Lung (tissue), 11 donors: ENCODE measurements at regions not wholly inside any gene's neighbourhood (a gene's known extent, or its start where the extent isn't known, plus 50 kb on each side); places are given as distances from the start of the nearest gene placed in this dataset.

Experiments used
- ATAC-seq: fragments of 200-7000 bp; cut with Tn5 transposase; one replicate; pipeline ENCODE4 v1.9.1; 2020; ENCODE audit warnings: moderate number of reproducible peaks; ENCODE audit not compliant: insufficient read depth, low FRiP score
- DNase-seq, 3 donors: peaks; one replicate each; pipeline ENCODE4 v3.0.0-alpha.2; 2013 to 2017
- H3K27ac ChIP-seq, 2 donors: one replicate each; pipeline ENCODE4 v1.5.1; 2013; ENCODE audit warnings: mild to moderate bottlenecking in 2 of 2, moderate library complexity in 2 of 2, control low read depth in 1 of 2, inconsistent platforms in 1 of 2, low read depth in 1 of 2, low read length in 1 of 2
- H3K27me3 ChIP-seq, 3 donors: one replicate each; pipeline ENCODE4 v1.5.1; 2013; ENCODE audit warnings: low read length in 2 of 3; ENCODE audit not compliant: control insufficient read depth in 3 of 3, insufficient read depth in 3 of 3
- H3K36me3 ChIP-seq, 4 donors: one replicate each; pipeline ENCODE4 v1.5.1; 2013; ENCODE audit warnings: low read length in 4 of 4, mild to moderate bottlenecking in 1 of 4, moderate library complexity in 1 of 4; ENCODE audit not compliant: control insufficient read depth in 4 of 4, insufficient read depth in 4 of 4
- H3K4me1 ChIP-seq, 5 donors: one replicate each; pipeline ENCODE4 v1.5.1; 2013; ENCODE audit warnings: low read length in 5 of 5, mild to moderate bottlenecking in 2 of 5, moderate library complexity in 1 of 5; ENCODE audit not compliant: control insufficient read depth in 5 of 5, insufficient read depth in 5 of 5
- H3K4me3 ChIP-seq: one replicate; pipeline ENCODE4 v1.5.1; 2013; ENCODE audit warnings: mild to moderate bottlenecking, control low read depth, moderate library complexity
- H3K9ac ChIP-seq, 2 donors: one replicate each; pipeline ENCODE4 v1.5.1; 2013; ENCODE audit warnings: low read length in 2 of 2, control low read depth in 1 of 2; ENCODE audit not compliant: insufficient read depth in 1 of 2
- H3K9me3 ChIP-seq, 4 donors: one replicate each; pipeline ENCODE4 v1.5.1; 2013; ENCODE audit warnings: low read length in 3 of 4, mild to moderate bottlenecking in 1 of 4, moderate library complexity in 1 of 4; ENCODE audit not compliant: control insufficient read depth in 4 of 4, insufficient read depth in 3 of 4
- CTCF ChIP-seq: IDR thresholded peaks from 2 replicates; pipeline ENCODE4 v1.5.1; 2012; ENCODE audit warnings: mild to moderate bottlenecking; ENCODE audit errors: control extremely low read depth, extremely low read depth
- WGBS, 2 donors: extraction: QIAGEN DNeasy Blood & Tissue Kit; methylation state at CpG; one replicate each; pipeline ENCODE4 v1.1.7; 2013; 5-methylcytosine and 5-hydroxymethylcytosine counted together
- donor health status: control.
- donor health status: control.
- donor health status: Bipolar disorder and iron deficiency.
- donor health status: healthy.
- donor health status: DM: yes; HTN: yes; CAD: no.

GRCh38 chr4:123986268-123986798 lies 589.7 kb downstream of the SPRY1 start:
- WGBS, 2 donors, result 54 to 63% methylated on average over 2 of the region's 2 CpGs
- peaks cover 0 to 4% (median 0%) of the 10 kb centered on the region in 4 donors for H3K9me3 ChIP-seq
- H3K9ac ChIP-seq, result no peak overlapping the region
- H3K27ac ChIP-seq, result peak overlapping the region in 1 of 2 donors; percentile 60
- H3K4me3 ChIP-seq, result no peak overlapping the region
- peaks cover 0 to 16% (median 0%) of the 10 kb centered on the region in 5 donors for H3K4me1 ChIP-seq
- no peaks in the 10 kb centered on the region for H3K27me3 ChIP-seq
- ATAC-seq (peak; percentile 69), DNase-seq (peak; percentile 77 to 94 (median 91))
- no peak for TF ChIP-seq CTCF
- no peaks in the 10 kb centered on the region for H3K36me3 ChIP-seq

DNA sequence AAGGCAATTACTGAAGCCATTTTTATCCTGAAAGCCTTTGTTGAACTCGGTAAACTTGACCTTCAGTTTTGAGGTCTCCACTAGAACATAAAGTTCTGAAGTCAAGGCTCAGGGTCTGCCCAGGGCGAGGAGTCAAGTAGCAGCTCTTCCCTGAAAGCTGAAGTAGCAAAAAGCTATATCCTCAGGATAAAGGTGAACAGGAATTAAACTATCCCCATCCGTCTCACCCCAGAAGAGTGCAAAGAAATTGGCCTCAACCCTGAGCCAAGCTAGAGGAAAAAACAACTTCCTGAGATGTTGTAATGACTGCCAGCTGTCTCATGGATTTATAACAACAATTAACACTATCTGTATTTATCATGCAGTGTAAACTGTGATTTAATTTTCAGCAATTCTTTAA lies 590.8 kb downstream of the SPRY1 start:
- no peak for DNase-seq
- ATAC-seq, result no peak
- peak overlapping the region; percentile 40 to 57 for H3K27ac ChIP-seq
- no peak for TF ChIP-seq CTCF
- no peaks in the 10 kb centered on the region for H3K27me3 ChIP-seq
- 69 to 76% methylated on average over 3 of the region's 3 CpGs for WGBS, 2 donors
- peaks cover 0 to 16% (median 0%) of the 10 kb centered on the region in 5 donors for H3K4me1 ChIP-seq
- H3K4me3 ChIP-seq, result no peak overlapping the region
- no peak overlapping the region for H3K9ac ChIP-seq
- peaks cover 0 to 6% (median 2%) of the 10 kb centered on the region in 4 donors for H3K9me3 ChIP-seq
- H3K36me3 ChIP-seq, result no peaks in the 10 kb centered on the region

DNA sequence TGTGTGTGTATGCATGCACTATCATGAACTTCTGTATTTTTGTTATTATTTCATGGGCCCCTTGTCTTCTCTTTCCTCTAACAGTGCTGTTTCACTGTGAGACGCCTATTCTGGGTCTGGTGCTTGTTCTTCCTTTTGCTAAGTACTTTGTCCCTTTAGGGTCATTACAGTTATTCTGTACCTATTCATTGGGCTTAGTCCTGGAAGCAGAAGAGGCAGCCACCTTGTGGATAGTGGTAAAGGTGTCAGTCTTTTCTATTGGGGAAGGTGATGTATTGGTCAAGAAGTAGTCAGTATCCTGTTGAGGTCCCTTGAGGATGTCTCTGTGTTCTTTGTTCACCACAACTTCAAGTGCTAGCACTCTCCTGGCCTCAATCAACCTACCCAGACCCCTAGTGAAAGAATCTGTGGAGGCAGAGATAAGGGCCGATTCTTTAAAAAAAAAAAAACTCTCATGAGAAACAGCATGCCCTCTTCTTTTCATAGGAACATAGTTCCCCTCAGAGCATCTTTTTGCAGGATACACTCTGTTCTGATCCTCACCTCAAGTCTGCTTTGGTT lies 593.8 kb downstream of the SPRY1 start:
- DNase-seq (no peak), ATAC-seq (no peak)
- H3K9me3 ChIP-seq, result peaks cover 0 to 3% (median 1%) of the 10 kb centered on the region in 4 donors
- peaks cover 0 to 14% (median 0%) of the 10 kb centered on the region in 5 donors for H3K4me1 ChIP-seq
- H3K9ac ChIP-seq, result no peak overlapping the region
- WGBS, 2 donors, result 73 to 87% methylated on average over 2 of the region's 2 CpGs
- no peak overlapping the region for H3K4me3 ChIP-seq
- H3K27ac ChIP-seq, result no peak overlapping the region
- H3K27me3 ChIP-seq, result no peaks in the 10 kb centered on the region
- H3K36me3 ChIP-seq, result no peaks in the 10 kb centered on the region
- TF ChIP-seq CTCF, result no peak
